K562 (cell line): ENCODE measurements at regions not wholly inside any gene's neighbourhood (a gene's known extent, or its start where the extent isn't known, plus 50 kb on each side); places are given as distances from the start of the nearest gene placed in this dataset.

Experiments
- ATAC-seq: fragments of 200-7000 bp; cut with Tn5 transposase; 3 replicates; pipeline ENCODE4 v1.9.1; 2020; ENCODE audit warnings: moderate library complexity
- BruUV-seq: library from RNA; stranded (reverse); fragments of 400-500 nt; replicated peaks from 2 replicates; lab custom pipeline; 2021; lab: Mats Ljungman, UMichigan
- CTCF ChIA-PET: fragments of 300-600 bp; formaldehyde crosslinking; extraction: SDS; loops from one replicate; lab custom pipeline; 2021; ENCODE audit warnings: low intra/inter-chr PET ratio; lab: Yijun Ruan, JAX
- POLR2A ChIA-PET: fragments of 300-600, 350-650 bp; sonication (Branson Sonifier 250); formaldehyde crosslinking; extraction: SDS; loops from one replicate; lab custom pipeline; 2021; ENCODE audit warnings: antibody characterized with exemption, inconsistent platforms; lab: Yijun Ruan, JAX
- DNase-seq, 4 experiments: peaks; one replicate each; pipeline versions ENCODE4 v3.0.0 to v3.0.0-alpha.2; 2011 to 2018; ENCODE audit warnings: low spot score in 3 of 4, mixed read lengths in 3 of 4; ENCODE audit errors: extremely low read depth in 1 of 4
- FAIRE-seq: peaks from 2 replicates; lab custom pipeline; 2011; peaks lifted over from hg19 to GRCh38; lab: Jason Lieb, UNC
- H2AFZ ChIP-seq: 2 replicates; pipeline ENCODE4 v1.6.0; 2011; ENCODE audit warnings: low read depth, low read length, control low read depth, inconsistent platforms
- H3K27ac ChIP-seq: fragments of 200-600 bp; 3 replicates; pipeline ENCODE4 v1.8.0; 2011; ENCODE audit warnings: low read depth, mild to moderate bottlenecking, control low read depth, inconsistent platforms, low read length, moderate library complexity, mixed read lengths; ENCODE audit errors: extremely low read depth
- H3K27me3 ChIP-seq, 2 experiments: fragments of 300-600 bp in 1 of 2; 2 replicates in 1 of 2; 3 replicates in 1 of 2; pipeline versions ENCODE4 v1.6.0 to v1.8.0; 2011; ENCODE audit warnings: inconsistent platforms in 2 of 2, low read length in 2 of 2, mild to moderate bottlenecking in 1 of 2, mixed read lengths in 1 of 2, moderate library complexity in 1 of 2; ENCODE audit not compliant: control insufficient read depth in 2 of 2, insufficient read depth in 2 of 2
- H3K36me3 ChIP-seq: fragments of 300-600 bp; 3 replicates; pipeline ENCODE4 v1.8.0; 2011; ENCODE audit warnings: mild to moderate bottlenecking, low read length, inconsistent platforms; ENCODE audit not compliant: control insufficient read depth, insufficient read depth
- H3K4me1 ChIP-seq, 2 experiments: fragments of 200-600 bp in 1 of 2; replicated peaks in 1 of 2; 2 replicates in 1 of 2; 3 replicates in 1 of 2; pipeline versions ENCODE4 v1.5.1 to v1.8.0; 2011; ENCODE audit warnings: inconsistent platforms in 2 of 2, low read length in 2 of 2, mild to moderate bottlenecking in 1 of 2, mixed read lengths in 1 of 2, moderate library complexity in 1 of 2; ENCODE audit not compliant: control insufficient read depth in 2 of 2, insufficient read depth in 2 of 2
- H3K4me2 ChIP-seq: 2 replicates; pipeline ENCODE4 v1.6.1; 2011; ENCODE audit warnings: low read length, control low read depth, inconsistent platforms, mixed read lengths; ENCODE audit not compliant: insufficient read depth
- H3K4me3 ChIP-seq: fragments of 200-600 bp; sonication (generic), shearing (Covaris generic); 2 replicates; pipeline ENCODE4 v1.5.1; 2016; ENCODE audit warnings: control low read depth, inconsistent platforms
- H3K79me2 ChIP-seq: fragments of 200-600 bp; 3 replicates; pipeline ENCODE4 v1.8.0; 2011; ENCODE audit warnings: low read length, inconsistent platforms; ENCODE audit not compliant: control insufficient read depth, insufficient read depth
- H3K9ac ChIP-seq, 2 experiments: 2 replicates each; pipeline versions ENCODE4 v1.6.0 to v1.6.1; 2011; ENCODE audit warnings: low read depth in 2 of 2, low read length in 2 of 2, control low read depth in 1 of 2, inconsistent platforms in 1 of 2, mild to moderate bottlenecking in 1 of 2, mixed read lengths in 1 of 2; ENCODE audit not compliant: insufficient read depth in 1 of 2
- H3K9me1 ChIP-seq: one replicate; pipeline ENCODE4 v1.6.0; 2011; ENCODE audit warnings: inconsistent platforms, mild to moderate bottlenecking, low read length, moderate library complexity; ENCODE audit not compliant: control insufficient read depth, insufficient read depth
- H3K9me3 ChIP-seq: replicated peaks from 2 replicates; pipeline ENCODE4 v1.5.1; 2011; ENCODE audit warnings: low read depth, low read length, inconsistent platforms; ENCODE audit not compliant: control insufficient read depth, insufficient read depth
- H4K20me1 ChIP-seq: replicated peaks from 2 replicates; pipeline ENCODE4 v1.6.1; 2011; ENCODE audit warnings: low read length, inconsistent platforms, mixed read lengths; ENCODE audit not compliant: control insufficient read depth, insufficient read depth
- ETV6 ChIP-seq, 3 experiments: fragments of 150-350 bp in 1 of 3; sonication (generic) in 1 of 3; formaldehyde crosslinking in 1 of 3; IDR thresholded peaks; 2 replicates each; pipeline versions ENCODE4 v1.6.1 to v1.8.0; 2014 to 2022; ENCODE audit warnings: borderline replicate concordance in 2 of 3, low read depth in 2 of 3, antibody characterized with exemption in 1 of 3, low read length in 1 of 3, mild to moderate bottlenecking in 1 of 3, missing genetic modification reagents in 1 of 3
- KDM5B ChIP-seq: fragments of 200-600 bp; sonication (generic); IDR thresholded peaks from 2 replicates; pipeline ENCODE4 v1.6.1; 2012; ENCODE audit warnings: low read depth, mild to moderate bottlenecking, moderate library complexity, low read length, control low read depth, inconsistent platforms; ENCODE audit not compliant: insufficient replicate concordance
- NCOA1 ChIP-seq: fragments of 450-650 bp; IDR thresholded peaks from 2 replicates; pipeline ENCODE4 v1.6.1; 2016; ENCODE audit warnings: low read depth
- POLR2B ChIP-seq: fragments of 450-650 bp; IDR thresholded peaks from 2 replicates; pipeline ENCODE4 v1.6.1; 2018; ENCODE audit warnings: low read depth; ENCODE audit not compliant: partially characterized antibody
- RBM17 ChIP-seq: fragments of 200-400 bp; formaldehyde crosslinking; IDR thresholded peaks from 2 replicates; pipeline ENCODE4 v1.6.1; 2017; ENCODE audit warnings: low read depth, mild to moderate bottlenecking, low read length, borderline replicate concordance
- RBM22 ChIP-seq: fragments of 200-400 bp; formaldehyde crosslinking; IDR thresholded peaks from 2 replicates; pipeline ENCODE4 v1.6.1; 2018; ENCODE audit warnings: low read length, low read depth; ENCODE audit not compliant: poor library complexity, severe bottlenecking
- WGBS: fragments of 100-300 bp; shearing (Covaris generic); methylation state at CpG from one replicate; pipeline ENCODE4 v1.1.6; 2016; ENCODE audit warnings: low coverage, mixed read lengths; ENCODE audit not compliant: insufficient coverage; ENCODE audit errors: missing lambda C conversion rate; 5-methylcytosine and 5-hydroxymethylcytosine counted together
- in situ Hi-C: fragments of 300-500 bp; cut with MboI; formaldehyde crosslinking; loops from 4 replicates; pipeline ENCODE4 v1.15.0; 2018; ENCODE audit warnings: inconsistent platforms, mixed read lengths
- intact Hi-C: fragments of 100-400 bp; cut with micrococcal nuclease; formaldehyde crosslinking; loops from 2 replicates; pipeline ENCODE4 v1.14.2; 2022

DNA sequence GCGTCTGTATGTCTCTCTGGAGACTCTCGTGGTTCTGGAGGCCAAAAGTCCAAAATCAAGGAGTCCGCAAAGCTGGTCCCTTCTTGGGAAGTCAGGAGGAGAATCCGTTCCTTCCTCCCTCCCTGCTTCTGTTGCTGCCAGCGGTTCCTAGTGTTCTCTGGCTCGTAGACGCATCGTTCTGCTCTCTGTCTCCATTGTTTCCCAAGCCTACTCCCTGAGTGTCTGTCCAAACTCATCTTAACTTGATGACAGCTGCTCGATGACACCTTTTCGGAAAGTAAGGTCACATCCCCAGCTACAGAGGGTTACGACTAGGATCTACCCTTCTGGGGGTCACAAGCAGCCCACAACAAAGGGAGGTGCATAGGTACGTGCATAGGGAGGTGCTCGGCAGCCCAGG is 80.7 kb upstream of the FOXF1 start:
- no peaks in the 10 kb centered on the region; a peak in 1 of 5 replicates for H3K4me1 ChIP-seq
- H2AFZ ChIP-seq = no peak overlapping the region
- no peaks in the 10 kb centered on the region for H3K79me2 ChIP-seq
- under 1% methylated on average over 13 of the region's 13 CpGs for WGBS
- H4K20me1 ChIP-seq = no peaks in the 10 kb centered on the region
- no peak for FAIRE-seq
- no peak overlapping the region for H3K4me3 ChIP-seq
- TF ChIP-seq RBM17 = no peak
- no peak for TF ChIP-seq POLR2B
- no peak for TF ChIP-seq ETV6 (IDR thresholded peaks at IDR 0.05; ENCODE audit: borderline replicate concordance in 1 of 2, low read depth in 2 of 2, low read length in 1 of 2)
- TF ChIP-seq ETV6 (CRISPR knock-in tag; IDR thresholded peaks at IDR 0.05; ENCODE audit: borderline replicate concordance) = no peak
- no peak for TF ChIP-seq RBM22
- TF ChIP-seq KDM5B = no peak
- TF ChIP-seq NCOA1 = no peak
- peaks cover 15 to 69% of the 10 kb centered on the region in 2 experiments; a peak in 4 of 5 replicates for H3K27me3 ChIP-seq
- H3K27ac ChIP-seq = no peak overlapping the region
- ChIA-PET POLR2A (interaction anchor here (1.2 kb wide), 1 partner anchor 10 kb away, joined by 4 read pairs; no protein-coding TSS in a partner anchor), CTCF (no interaction called here)
- in situ Hi-C loops (no loop called here), intact Hi-C loops (no loop called here)
- DNase-seq = no peak
- H3K36me3 ChIP-seq = no peaks in the 10 kb centered on the region
- no peak for ATAC-seq
- no peak overlapping the region for H3K4me2 ChIP-seq
- H3K9ac ChIP-seq = no peak overlapping the region
- H3K9me1 ChIP-seq = no peaks in the 10 kb centered on the region
- no peaks in the 10 kb centered on the region for H3K9me3 ChIP-seq
- no TSS peak for BruUV-seq
